Activated CD8-positive, alpha-beta T cell treated with anti-CD3 and anti-CD28 coated beads for 36 hours (primary cell): ENCODE measurements at regions not wholly inside any gene's neighbourhood (a gene's known extent, or its start where the extent isn't known, plus 50 kb on each side); places are given as distances from the start of the nearest gene placed in this dataset.

Source experiments
- ATAC-seq: fragments of 200-7000 bp; cut with Tn5 transposase; one replicate; pipeline ENCODE4 v1.10.0; 2021; ENCODE audit warnings: mild to moderate bottlenecking, moderate library complexity
- CTCF ChIA-PET: fragments of 350-600 bp; sonication (Branson Sonifier 250); formaldehyde crosslinking; loops from one replicate; lab custom pipeline; 2021; ENCODE audit warnings: antibody characterized with exemption; lab: Charles Lee
- POLR2A ChIA-PET: fragments of 350-600 bp; sonication (Branson Sonifier 250); formaldehyde crosslinking; loops from one replicate; lab custom pipeline; 2021; ENCODE audit warnings: antibody characterized with exemption; lab: Charles Lee
- DNase-seq: peaks from one replicate; pipeline ENCODE4 v3.0.0-alpha.2; 2020
- H3K27ac Mint-ChIP-seq: one replicate; pipeline ENCODE4 v1.8.0; 2021; ENCODE audit warnings: mild to moderate bottlenecking, mixed read lengths
- H3K27me3 Mint-ChIP-seq: one replicate; pipeline ENCODE4 v1.8.0; 2021; ENCODE audit warnings: mixed read lengths
- H3K36me3 Mint-ChIP-seq: one replicate; pipeline ENCODE4 v1.8.0; 2021; ENCODE audit warnings: low read depth, mixed read lengths
- H3K4me1 Mint-ChIP-seq: one replicate; pipeline ENCODE4 v1.8.0; 2021; ENCODE audit warnings: low read depth, mixed read lengths
- H3K4me3 Mint-ChIP-seq: one replicate; pipeline ENCODE4 v1.8.0; 2021; ENCODE audit warnings: mild to moderate bottlenecking, moderate library complexity, mixed read lengths
- H3K9me3 Mint-ChIP-seq: one replicate; pipeline ENCODE4 v1.8.0; 2021; ENCODE audit warnings: mixed read lengths
- intact Hi-C: fragments of 100-400 bp; cut with micrococcal nuclease; formaldehyde crosslinking; loops from one replicate; pipeline ENCODE4 v1.10.0; 2022
- TF ChIP-seq, protein P1 (sequence below): fragments of 200-600 bp; IDR thresholded peaks from one replicate; pipeline ENCODE4 v1.8.0; 2022; ENCODE audit warnings: antibody characterized with exemption, mild to moderate bottlenecking

DNA sequence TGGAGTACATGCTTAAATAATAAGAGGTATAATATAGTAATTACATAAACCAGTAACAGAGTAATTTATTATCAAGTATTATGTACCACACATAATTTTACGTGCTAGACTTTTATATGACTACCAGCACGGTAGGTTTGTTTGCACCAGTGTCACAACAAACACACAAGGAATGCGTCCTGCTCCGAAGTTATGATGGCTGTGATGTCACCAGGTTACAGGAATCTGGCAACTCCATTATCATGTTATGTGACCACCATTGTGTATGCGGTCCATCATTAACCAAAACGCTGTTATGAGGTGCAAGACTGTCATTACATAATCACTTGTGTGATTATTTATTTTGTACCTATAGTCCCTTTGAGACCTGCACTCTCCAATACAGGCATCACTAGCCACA, 235.2 kb upstream of the PMEPA1 start:
- ATAC-seq: no peak
- Mint-ChIP-seq H3K4me1 (no peaks in the 10 kb centered on the region), H3K27ac (no peak overlapping the region), H3K9me3 (no peaks in the 10 kb centered on the region), H3K36me3 (no peaks in the 10 kb centered on the region), H3K4me3 (no peak overlapping the region), H3K27me3 (peaks cover 2% of the 10 kb centered on the region)
- TF ChIP-seq, protein P1, sequence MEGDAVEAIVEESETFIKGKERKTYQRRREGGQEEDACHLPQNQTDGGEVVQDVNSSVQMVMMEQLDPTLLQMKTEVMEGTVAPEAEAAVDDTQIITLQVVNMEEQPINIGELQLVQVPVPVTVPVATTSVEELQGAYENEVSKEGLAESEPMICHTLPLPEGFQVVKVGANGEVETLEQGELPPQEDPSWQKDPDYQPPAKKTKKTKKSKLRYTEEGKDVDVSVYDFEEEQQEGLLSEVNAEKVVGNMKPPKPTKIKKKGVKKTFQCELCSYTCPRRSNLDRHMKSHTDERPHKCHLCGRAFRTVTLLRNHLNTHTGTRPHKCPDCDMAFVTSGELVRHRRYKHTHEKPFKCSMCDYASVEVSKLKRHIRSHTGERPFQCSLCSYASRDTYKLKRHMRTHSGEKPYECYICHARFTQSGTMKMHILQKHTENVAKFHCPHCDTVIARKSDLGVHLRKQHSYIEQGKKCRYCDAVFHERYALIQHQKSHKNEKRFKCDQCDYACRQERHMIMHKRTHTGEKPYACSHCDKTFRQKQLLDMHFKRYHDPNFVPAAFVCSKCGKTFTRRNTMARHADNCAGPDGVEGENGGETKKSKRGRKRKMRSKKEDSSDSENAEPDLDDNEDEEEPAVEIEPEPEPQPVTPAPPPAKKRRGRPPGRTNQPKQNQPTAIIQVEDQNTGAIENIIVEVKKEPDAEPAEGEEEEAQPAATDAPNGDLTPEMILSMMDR: no peak
- CTCF ChIA-PET: interaction anchor here (1.0 kb wide), 1 partner anchor 235 kb away, joined by 3 read pairs; no protein-coding TSS in a partner anchor
- POLR2A ChIA-PET: no interaction called here
- intact Hi-C loops: no loop called here
- DNase-seq: no peak

DNA sequence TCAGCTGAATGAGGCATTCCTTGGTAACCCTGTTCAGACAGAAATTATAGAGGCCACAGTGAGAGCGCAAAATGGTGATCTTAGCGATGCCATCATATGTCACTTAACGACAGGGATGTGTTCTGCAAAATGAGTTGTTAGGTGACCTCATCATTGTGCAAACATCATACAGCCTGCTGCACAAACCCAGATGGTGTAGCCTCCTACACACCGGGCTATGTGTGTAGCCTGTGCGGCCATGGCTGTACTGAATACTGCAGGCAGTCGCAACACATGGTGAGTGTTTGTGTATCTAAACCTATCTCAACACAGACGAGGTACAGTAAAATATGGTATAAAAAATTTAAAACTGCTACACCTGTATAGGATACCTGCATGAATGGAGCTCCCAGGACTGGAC, 234.1 kb upstream of the PMEPA1 start:
- DNase-seq: no peak
- no peaks in the 10 kb centered on the region for H3K36me3 Mint-ChIP-seq
- no peaks in the 10 kb centered on the region for H3K4me1 Mint-ChIP-seq
- no peaks in the 10 kb centered on the region for H3K9me3 Mint-ChIP-seq
- ChIA-PET CTCF (no interaction called here), POLR2A (no interaction called here)
- intact Hi-C loops: no loop called here
- H3K27me3 Mint-ChIP-seq: peaks cover 2% of the 10 kb centered on the region
- H3K4me3 Mint-ChIP-seq: no peak overlapping the region
- ATAC-seq: no peak
- TF ChIP-seq, protein P1: no peak
- no peak overlapping the region for H3K27ac Mint-ChIP-seq

DNA sequence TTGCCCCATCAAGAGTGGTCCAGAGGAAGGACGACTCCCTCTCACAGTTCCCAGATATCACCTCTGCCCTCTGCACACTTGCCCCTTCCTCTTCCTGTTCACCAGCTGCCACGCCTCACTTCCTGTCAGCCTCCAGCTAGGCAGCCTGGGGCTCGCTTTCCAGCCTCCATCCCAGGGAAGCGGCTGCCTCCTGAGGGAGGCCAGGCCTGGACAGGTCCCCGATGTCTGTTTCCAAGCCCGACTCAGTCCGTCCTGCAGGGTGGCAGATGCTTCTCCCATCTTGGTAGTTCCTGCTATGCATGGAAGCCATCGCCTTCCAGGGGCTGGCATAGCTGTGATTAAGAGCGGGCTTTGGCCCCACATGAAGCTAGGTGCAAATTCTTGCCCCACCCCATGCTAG, 233.5 kb upstream of the PMEPA1 start:
- peaks cover 2% of the 10 kb centered on the region for H3K27me3 Mint-ChIP-seq
- ATAC-seq: no peak
- no peak for DNase-seq
- ChIA-PET POLR2A (no interaction called here), CTCF (no interaction called here)
- intact Hi-C loops: no loop called here
- no peaks in the 10 kb centered on the region for H3K36me3 Mint-ChIP-seq
- TF ChIP-seq, protein P1: no peak
- no peaks in the 10 kb centered on the region for H3K9me3 Mint-ChIP-seq
- no peak overlapping the region for H3K27ac Mint-ChIP-seq
- no peak overlapping the region for H3K4me3 Mint-ChIP-seq
- no peaks in the 10 kb centered on the region for H3K4me1 Mint-ChIP-seq

DNA sequence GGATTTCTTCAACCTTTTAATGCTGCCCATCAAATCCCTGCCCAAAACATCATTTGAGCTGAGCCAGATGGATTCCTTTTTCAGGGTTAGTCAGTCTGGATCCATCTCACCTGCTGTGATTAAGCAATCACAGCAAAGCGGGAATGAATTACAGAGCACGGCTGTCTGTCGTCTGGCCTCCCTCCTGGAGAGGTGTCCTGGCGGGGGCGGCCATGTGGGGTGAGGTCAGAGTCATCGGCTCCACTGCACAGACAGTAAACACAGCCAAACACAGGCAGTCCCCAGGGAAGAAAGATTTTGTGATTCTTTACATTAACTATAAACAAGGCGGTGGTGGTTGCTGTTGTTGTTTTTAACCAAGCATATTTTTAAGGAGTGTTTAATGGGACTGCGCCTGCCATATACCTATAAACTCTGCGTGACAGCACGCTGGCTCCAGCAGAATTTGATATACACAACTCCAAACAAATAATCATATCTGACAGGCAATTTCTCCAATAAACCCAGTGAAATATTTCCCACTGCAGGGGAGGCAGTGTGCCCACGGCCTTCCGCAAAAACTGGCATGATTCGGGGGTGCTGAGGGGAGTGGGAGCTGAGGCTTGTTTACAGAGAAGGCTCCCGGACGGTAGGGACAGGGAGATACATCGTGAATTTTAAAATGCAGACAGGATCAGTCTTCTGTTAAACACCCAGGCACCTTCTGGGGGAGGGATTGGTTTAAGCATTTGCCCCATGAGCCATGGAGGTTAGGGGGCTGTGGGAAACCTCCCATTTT, 232.0 kb upstream of the PMEPA1 start:
- ATAC-seq: no peak
- ChIA-PET POLR2A (no interaction called here), CTCF (no interaction called here)
- Mint-ChIP-seq H3K27me3 (peaks cover 6% of the 10 kb centered on the region), H3K9me3 (no peaks in the 10 kb centered on the region), H3K4me3 (no peak overlapping the region), H3K4me1 (no peaks in the 10 kb centered on the region), H3K27ac (no peak overlapping the region), H3K36me3 (no peaks in the 10 kb centered on the region)
- DNase-seq: no peak
- intact Hi-C loops: no loop called here
- TF ChIP-seq, protein P1: no peak

DNA sequence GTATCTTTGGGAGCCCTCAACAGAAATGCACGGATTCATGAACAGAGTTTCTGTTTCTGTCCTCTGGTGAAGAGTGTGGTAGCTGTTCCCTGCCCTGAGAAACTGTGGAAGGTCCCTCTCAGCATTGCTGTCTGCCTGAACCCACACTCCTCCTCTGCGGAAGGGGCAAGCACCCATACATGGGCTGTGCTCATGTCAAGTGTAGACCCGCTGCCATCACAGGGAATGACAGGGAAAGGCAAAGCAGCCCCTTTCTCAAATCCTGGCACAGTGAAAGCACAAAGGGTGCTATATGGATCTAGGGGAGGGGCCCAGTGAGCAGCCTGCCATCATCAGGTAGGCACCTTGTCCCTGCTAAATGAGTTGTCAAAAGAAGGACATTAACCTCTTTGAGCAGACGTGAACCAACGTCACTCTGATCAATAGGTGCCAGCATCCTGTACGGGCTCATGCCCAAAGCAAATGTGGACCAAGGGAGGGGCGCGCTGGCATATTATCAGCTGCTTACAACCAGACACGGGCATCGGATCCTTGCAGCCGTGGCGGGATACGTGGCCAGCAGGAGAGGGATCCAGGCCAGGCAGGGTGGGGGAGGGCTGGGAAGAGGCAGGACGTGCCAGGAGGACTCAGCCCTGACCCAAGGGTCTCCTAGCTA, 231.2 kb upstream of the PMEPA1 start:
- POLR2A ChIA-PET: no interaction called here

More for the DNA sequence above, 231.2 kb upstream of the PMEPA1 start:
- TF ChIP-seq, protein P1: no peak
- no peak for DNase-seq
- H3K27me3 Mint-ChIP-seq: peaks cover 4% of the 10 kb centered on the region
- no peak for ATAC-seq
- H3K27ac Mint-ChIP-seq: no peak overlapping the region
- CTCF ChIA-PET: no interaction called here
- no peak overlapping the region for H3K4me3 Mint-ChIP-seq
- no peaks in the 10 kb centered on the region for H3K4me1 Mint-ChIP-seq
- intact Hi-C loops: no loop called here
- no peaks in the 10 kb centered on the region for H3K9me3 Mint-ChIP-seq
- H3K36me3 Mint-ChIP-seq: no peaks in the 10 kb centered on the region
